ENCODE measurements at regions not wholly inside any gene's neighbourhood (a gene's known extent, or its start where the extent isn't known, plus 50 kb on each side); places are given as distances from the start of the nearest gene placed in this dataset.

DNA sequence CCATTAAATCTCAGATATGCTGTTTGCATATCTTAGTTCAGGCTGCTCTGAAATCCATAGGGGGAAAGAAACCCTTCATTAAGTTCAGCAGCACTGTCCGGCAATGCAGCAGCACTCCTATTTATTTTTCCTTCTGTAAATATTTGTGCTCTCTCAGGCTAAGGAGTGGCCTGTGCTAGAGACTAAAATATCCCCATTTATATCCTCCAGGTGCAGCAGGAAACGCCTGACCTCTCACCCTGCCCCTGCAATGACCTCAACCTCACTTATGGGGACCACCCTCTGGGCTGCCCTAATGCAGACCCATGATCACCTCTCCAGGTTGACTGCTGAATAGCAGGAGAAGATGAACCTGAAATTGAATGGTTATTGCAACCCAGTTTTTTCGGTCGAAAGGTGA, 165.0 kb upstream of the ELAC2 start:
- no peak overlapping the region for H3K4me3 ChIP-seq (ENCODE audit: low read depth, low read length)
- DNase-seq (ENCODE audit: low read depth) (no peak), FAIRE-seq (no peak)
- no peaks in the 10 kb centered on the region for H3K36me3 ChIP-seq (ENCODE audit: control insufficient read depth, insufficient read depth, low read length)
- H3K27me3 ChIP-seq (ENCODE audit: control insufficient read depth, insufficient read depth, low read length), result no peaks in the 10 kb centered on the region
- TF ChIP-seq, protein P1, sequence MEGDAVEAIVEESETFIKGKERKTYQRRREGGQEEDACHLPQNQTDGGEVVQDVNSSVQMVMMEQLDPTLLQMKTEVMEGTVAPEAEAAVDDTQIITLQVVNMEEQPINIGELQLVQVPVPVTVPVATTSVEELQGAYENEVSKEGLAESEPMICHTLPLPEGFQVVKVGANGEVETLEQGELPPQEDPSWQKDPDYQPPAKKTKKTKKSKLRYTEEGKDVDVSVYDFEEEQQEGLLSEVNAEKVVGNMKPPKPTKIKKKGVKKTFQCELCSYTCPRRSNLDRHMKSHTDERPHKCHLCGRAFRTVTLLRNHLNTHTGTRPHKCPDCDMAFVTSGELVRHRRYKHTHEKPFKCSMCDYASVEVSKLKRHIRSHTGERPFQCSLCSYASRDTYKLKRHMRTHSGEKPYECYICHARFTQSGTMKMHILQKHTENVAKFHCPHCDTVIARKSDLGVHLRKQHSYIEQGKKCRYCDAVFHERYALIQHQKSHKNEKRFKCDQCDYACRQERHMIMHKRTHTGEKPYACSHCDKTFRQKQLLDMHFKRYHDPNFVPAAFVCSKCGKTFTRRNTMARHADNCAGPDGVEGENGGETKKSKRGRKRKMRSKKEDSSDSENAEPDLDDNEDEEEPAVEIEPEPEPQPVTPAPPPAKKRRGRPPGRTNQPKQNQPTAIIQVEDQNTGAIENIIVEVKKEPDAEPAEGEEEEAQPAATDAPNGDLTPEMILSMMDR (IDR thresholded peaks at IDR 0.05; ENCODE audit: insufficient read depth, low read length, severe bottlenecking), result no peak

DNA sequence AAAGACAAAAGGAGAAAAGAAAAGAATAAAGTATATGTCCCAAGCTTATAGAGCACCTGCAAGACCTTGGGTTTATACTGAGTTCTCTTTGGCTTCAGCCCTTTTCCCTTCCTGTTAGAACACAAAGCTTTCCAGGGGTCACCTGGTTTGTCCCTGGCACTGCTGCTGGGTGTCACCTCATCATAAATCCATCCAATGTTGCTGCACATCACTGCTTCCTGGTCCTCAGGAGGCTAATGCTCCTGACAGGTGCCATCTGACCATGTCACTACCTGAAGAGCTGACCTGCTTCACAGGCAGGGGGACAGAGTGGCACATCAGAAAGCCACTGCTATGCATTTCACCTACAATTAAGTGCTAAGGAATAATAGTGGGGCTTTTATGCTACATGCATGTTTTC, 164.6 kb upstream of the ELAC2 start:
- TF ChIP-seq, protein P1 (IDR thresholded peaks at IDR 0.05; ENCODE audit: insufficient read depth, low read length, severe bottlenecking), result no peak
- H3K36me3 ChIP-seq (ENCODE audit: control insufficient read depth, insufficient read depth, low read length), result no peaks in the 10 kb centered on the region
- no peak overlapping the region for H3K4me3 ChIP-seq (ENCODE audit: low read depth, low read length)
- H3K27me3 ChIP-seq (ENCODE audit: control insufficient read depth, insufficient read depth, low read length), result no peaks in the 10 kb centered on the region
- FAIRE-seq (no peak), DNase-seq (ENCODE audit: low read depth) (no peak)

DNA sequence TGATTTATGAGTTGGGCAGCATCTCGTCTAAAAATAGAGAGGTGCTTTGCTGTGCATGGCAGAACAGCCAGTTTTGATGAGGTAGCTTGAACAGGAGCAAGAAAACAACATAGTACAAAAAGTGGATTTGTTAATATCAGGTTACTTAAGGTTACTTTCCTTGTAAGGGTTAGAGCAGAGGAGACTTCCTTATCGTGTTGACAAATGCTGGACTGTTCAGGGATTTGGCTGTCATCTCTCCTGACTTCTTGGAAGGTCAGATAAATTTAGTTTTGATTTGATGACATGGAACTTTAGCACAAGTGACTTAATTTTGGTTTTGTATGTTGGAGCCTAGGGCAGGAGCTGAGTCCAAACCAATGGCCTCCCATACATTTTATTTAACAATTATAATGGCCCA, 163.9 kb upstream of the ELAC2 start:
- TF ChIP-seq, protein P1 (IDR thresholded peaks at IDR 0.05; ENCODE audit: insufficient read depth, low read length, severe bottlenecking), result no peak
- no peaks in the 10 kb centered on the region for H3K36me3 ChIP-seq (ENCODE audit: control insufficient read depth, insufficient read depth, low read length)
- no peak for DNase-seq (ENCODE audit: low read depth)
- H3K27me3 ChIP-seq (ENCODE audit: control insufficient read depth, insufficient read depth, low read length), result no peaks in the 10 kb centered on the region
- H3K4me3 ChIP-seq (ENCODE audit: low read depth, low read length), result no peak overlapping the region
- no peak for FAIRE-seq

DNA sequence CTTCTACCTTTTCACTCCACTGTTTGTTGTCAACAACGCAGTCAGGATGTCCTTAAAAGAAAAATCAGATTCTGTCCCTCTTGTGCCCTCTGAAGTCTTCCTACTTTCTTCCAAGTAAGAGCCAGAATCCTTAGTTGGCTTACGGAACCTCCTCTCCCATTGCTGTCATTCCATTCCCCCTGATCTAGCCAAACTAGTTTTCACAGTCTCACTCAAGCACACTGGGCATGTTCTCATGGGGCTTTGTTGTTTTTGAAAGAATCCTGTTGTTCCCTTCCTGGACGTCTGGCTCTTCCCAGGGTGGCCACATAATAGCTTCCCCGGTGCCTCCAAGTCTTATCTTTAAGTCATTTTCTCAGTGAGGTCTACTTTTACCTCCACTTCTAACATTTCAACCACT, 158.6 kb upstream of the ELAC2 start:
- DNase-seq (ENCODE audit: low read depth) (no peak), FAIRE-seq (no peak)
- Histone ChIP-seq H3K4me3 (ENCODE audit: low read depth, low read length) (no peak overlapping the region), H3K36me3 (ENCODE audit: control insufficient read depth, insufficient read depth, low read length) (no peaks in the 10 kb centered on the region), H3K27me3 (ENCODE audit: control insufficient read depth, insufficient read depth, low read length) (no peaks in the 10 kb centered on the region)
- TF ChIP-seq, protein P1 (IDR thresholded peaks at IDR 0.05; ENCODE audit: insufficient read depth, low read length, severe bottlenecking), result no peak

DNA sequence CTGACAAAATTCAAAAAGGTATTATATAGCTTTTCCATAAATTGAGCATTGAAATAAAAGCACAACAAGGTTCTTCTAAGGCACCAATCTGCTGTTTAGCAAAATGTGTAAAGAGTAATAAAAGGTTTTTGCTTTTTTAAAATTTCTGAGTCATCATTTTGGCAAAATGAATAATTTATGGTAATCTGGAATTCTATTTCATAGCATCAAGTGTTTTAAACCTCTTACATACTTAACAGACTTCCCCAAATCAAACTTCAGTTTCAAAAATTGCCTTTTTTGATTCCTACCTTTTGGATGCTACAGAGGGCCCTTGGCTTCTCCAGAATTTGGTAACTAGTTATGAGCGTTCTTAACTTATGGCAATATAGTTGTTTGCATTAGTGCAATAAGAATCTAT, 154.0 kb upstream of the ELAC2 start:
- no peaks in the 10 kb centered on the region for H3K36me3 ChIP-seq (ENCODE audit: control insufficient read depth, insufficient read depth, low read length)
- FAIRE-seq (no peak), DNase-seq (ENCODE audit: low read depth) (no peak)
- H3K4me3 ChIP-seq (ENCODE audit: low read depth, low read length), result no peak overlapping the region
- TF ChIP-seq, protein P1 (IDR thresholded peaks at IDR 0.05; ENCODE audit: insufficient read depth, low read length, severe bottlenecking), result no peak
- no peaks in the 10 kb centered on the region for H3K27me3 ChIP-seq (ENCODE audit: control insufficient read depth, insufficient read depth, low read length)

DNA sequence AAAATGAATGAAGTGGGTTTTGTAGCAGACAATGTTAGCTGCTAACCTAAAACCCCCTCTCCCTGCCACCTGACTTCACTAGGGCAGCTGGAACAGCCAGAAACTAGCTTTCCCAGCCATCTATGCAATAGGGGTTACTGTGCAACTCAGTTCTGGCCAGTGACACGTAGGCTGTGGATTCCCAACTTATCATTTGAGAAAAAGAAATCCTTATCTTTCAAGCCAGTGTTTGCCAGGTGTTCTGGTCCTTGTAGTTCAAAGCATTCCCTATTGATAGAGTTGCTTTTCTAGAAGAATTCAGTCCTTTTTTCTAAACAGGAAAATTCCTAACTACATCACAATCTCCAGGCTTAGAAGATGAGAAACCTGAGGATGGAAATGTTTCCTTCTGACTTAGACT, 144.5 kb upstream of the ELAC2 start:
- no peak for FAIRE-seq
- no peak for DNase-seq (ENCODE audit: low read depth)
- H3K27me3 ChIP-seq (ENCODE audit: control insufficient read depth, insufficient read depth, low read length), result no peaks in the 10 kb centered on the region
- no peak overlapping the region for H3K4me3 ChIP-seq (ENCODE audit: low read depth, low read length)
- no peaks in the 10 kb centered on the region for H3K36me3 ChIP-seq (ENCODE audit: control insufficient read depth, insufficient read depth, low read length)
- TF ChIP-seq, protein P1 (IDR thresholded peaks at IDR 0.05; ENCODE audit: insufficient read depth, low read length, severe bottlenecking), result no peak
